ENCODE measurements at regions not wholly inside any gene's neighbourhood (a gene's known extent, or its start where the extent isn't known, plus 50 kb on each side); places are given as distances from the start of the nearest gene placed in this dataset.

- DNase-seq (no peak), ATAC-seq (no peak)
- Histone ChIP-seq H3K27me3 (no peaks in the 10 kb centered on the region), H3K36me3 (no peaks in the 10 kb centered on the region), H3K4me1 (no peaks in the 10 kb centered on the region), H3K9me3 (no peaks in the 10 kb centered on the region), H3K4me3 (no peak overlapping the region), H3K27ac (no peak overlapping the region)
- in situ Hi-C loops (cut with MboI; ENCODE audit: low sequenced_read_pairs in 4 of 4) (no loop called here), intact Hi-C loops (cut with DNase I; ENCODE audit: low total_unique reads) (no loop called here)
- TF ChIP-seq CTCF (IDR thresholded peaks at IDR 0.05 in 4 of 5, conservative IDR thresholded peaks at IDR 0.05 in 1 of 5) (no peak), POLR2A (IDR thresholded peaks at IDR 0.05) (no peak)
Measured at GRCh38 chr2:67880291-67880761, 182.5 kb downstream of the C1D start.

GRCh38 chr2:67881816-67882215 lies 181.0 kb downstream of the C1D start:
- intact Hi-C loops (cut with DNase I; ENCODE audit: low total_unique reads) (no loop called here), in situ Hi-C loops (cut with MboI; ENCODE audit: low sequenced_read_pairs in 4 of 4) (no loop called here)
- TF ChIP-seq CTCF (IDR thresholded peaks at IDR 0.05 in 4 of 5, conservative IDR thresholded peaks at IDR 0.05 in 1 of 5), result no peak
- TF ChIP-seq POLR2A (IDR thresholded peaks at IDR 0.05), result no peak
- Histone ChIP-seq H3K27ac (no peak overlapping the region), H3K27me3 (no peaks in the 10 kb centered on the region), H3K4me3 (no peak overlapping the region), H3K4me1 (no peaks in the 10 kb centered on the region), H3K9me3 (no peaks in the 10 kb centered on the region), H3K36me3 (no peaks in the 10 kb centered on the region)
- DNase-seq, result no peak
- ATAC-seq, result no peak

GRCh38 chr2:67883316-67884087 lies 179.3 kb downstream of the C1D start:
- DNase-seq, result no peak
- Histone ChIP-seq H3K4me3 (no peak overlapping the region), H3K9me3 (no peaks in the 10 kb centered on the region), H3K36me3 (no peaks in the 10 kb centered on the region), H3K4me1 (no peaks in the 10 kb centered on the region), H3K27me3 (no peaks in the 10 kb centered on the region), H3K27ac (no peak overlapping the region)
- no peak for ATAC-seq
- TF ChIP-seq CTCF (IDR thresholded peaks at IDR 0.05 in 4 of 5, conservative IDR thresholded peaks at IDR 0.05 in 1 of 5) (no peak), POLR2A (IDR thresholded peaks at IDR 0.05) (no peak)
- in situ Hi-C loops (cut with MboI; ENCODE audit: low sequenced_read_pairs in 4 of 4), result no loop called here
- intact Hi-C loops (cut with DNase I; ENCODE audit: low total_unique reads), result no loop called here

GRCh38 chr2:67888351-67889005 lies 174.3 kb downstream of the C1D start:
- Histone ChIP-seq H3K27me3 (no peaks in the 10 kb centered on the region), H3K36me3 (no peaks in the 10 kb centered on the region), H3K9me3 (no peaks in the 10 kb centered on the region), H3K4me3 (no peak overlapping the region), H3K27ac (no peak overlapping the region), H3K4me1 (no peaks in the 10 kb centered on the region)
- ATAC-seq, result no peak
- intact Hi-C loops (cut with DNase I; ENCODE audit: low total_unique reads), result no loop called here
- DNase-seq, result no peak
- TF ChIP-seq CTCF (IDR thresholded peaks at IDR 0.05 in 4 of 5, conservative IDR thresholded peaks at IDR 0.05 in 1 of 5) (no peak), POLR2A (IDR thresholded peaks at IDR 0.05) (no peak)
- in situ Hi-C loops (cut with MboI; ENCODE audit: low sequenced_read_pairs in 4 of 4), result no loop called here

Measured in gastrocnemius medialis (tissue), 4 donors.